Mammary epithelial cell (primary cell): ENCODE measurements at regions not wholly inside any gene's neighbourhood (a gene's known extent, or its start where the extent isn't known, plus 50 kb on each side); places are given as distances from the start of the nearest gene placed in this dataset.

Experiments used
- EZH2 ChIP-seq: IDR thresholded peaks from 2 replicates; pipeline ENCODE4 v1.6.1; 2012; ENCODE audit warnings: low read length, inconsistent platforms, borderline replicate concordance
- TF ChIP-seq, protein P1 (sequence below), 2 donors: IDR thresholded peaks in 1 of 2; conservative IDR thresholded peaks in 1 of 2; 2 replicates each; pipeline ENCODE4 v1.5.1; 2011 to 2012; ENCODE audit warnings: inconsistent platforms in 2 of 2, low read length in 2 of 2, mild to moderate bottlenecking in 2 of 2, control low read depth in 1 of 2, low read depth in 1 of 2; ENCODE audit not compliant: insufficient read depth in 1 of 2; ENCODE audit errors: extremely low read depth in 1 of 2

GRCh38 chr1:95301614-95302013 lies 67.6 kb downstream of the RWDD3 start:
- TF ChIP-seq, protein P1, sequence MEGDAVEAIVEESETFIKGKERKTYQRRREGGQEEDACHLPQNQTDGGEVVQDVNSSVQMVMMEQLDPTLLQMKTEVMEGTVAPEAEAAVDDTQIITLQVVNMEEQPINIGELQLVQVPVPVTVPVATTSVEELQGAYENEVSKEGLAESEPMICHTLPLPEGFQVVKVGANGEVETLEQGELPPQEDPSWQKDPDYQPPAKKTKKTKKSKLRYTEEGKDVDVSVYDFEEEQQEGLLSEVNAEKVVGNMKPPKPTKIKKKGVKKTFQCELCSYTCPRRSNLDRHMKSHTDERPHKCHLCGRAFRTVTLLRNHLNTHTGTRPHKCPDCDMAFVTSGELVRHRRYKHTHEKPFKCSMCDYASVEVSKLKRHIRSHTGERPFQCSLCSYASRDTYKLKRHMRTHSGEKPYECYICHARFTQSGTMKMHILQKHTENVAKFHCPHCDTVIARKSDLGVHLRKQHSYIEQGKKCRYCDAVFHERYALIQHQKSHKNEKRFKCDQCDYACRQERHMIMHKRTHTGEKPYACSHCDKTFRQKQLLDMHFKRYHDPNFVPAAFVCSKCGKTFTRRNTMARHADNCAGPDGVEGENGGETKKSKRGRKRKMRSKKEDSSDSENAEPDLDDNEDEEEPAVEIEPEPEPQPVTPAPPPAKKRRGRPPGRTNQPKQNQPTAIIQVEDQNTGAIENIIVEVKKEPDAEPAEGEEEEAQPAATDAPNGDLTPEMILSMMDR (conservative IDR thresholded peaks at IDR 0.05 in 1 of 2, IDR thresholded peaks at IDR 0.05 in 1 of 2; ENCODE audit: extremely low read depth in 1 of 2, insufficient read depth in 1 of 2, low read depth in 1 of 2, low read length in 2 of 2) = no peak
- TF ChIP-seq EZH2 = no peak
